ENCODE measurements at regions not wholly inside any gene's neighbourhood (a gene's known extent, or its start where the extent isn't known, plus 50 kb on each side); places are given as distances from the start of the nearest gene placed in this dataset.

DNA sequence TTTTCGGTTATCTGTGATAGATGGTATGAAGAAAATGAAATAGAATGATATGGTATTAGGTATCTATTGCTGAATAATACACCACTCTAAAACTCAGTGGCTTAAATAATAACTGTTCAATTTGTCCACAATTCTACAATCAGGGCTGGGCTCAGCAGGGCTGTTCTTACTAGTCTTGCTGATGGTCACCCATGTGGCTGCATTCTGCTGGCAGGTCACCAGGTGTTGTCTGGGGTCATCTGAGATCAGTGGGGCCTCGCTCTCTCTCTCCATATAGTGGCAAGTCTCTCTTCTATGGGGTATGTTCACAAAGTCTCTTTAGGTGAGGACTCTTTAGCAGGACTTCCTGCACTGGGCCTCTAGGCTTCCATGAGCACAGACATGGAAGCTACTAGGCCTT lies 130.4 kb upstream of the SORCS3 start:
- no peak for TF ChIP-seq EP300 (IDR thresholded peaks at IDR 0.05)
- no peak for TF ChIP-seq POLR2A (IDR thresholded peaks at IDR 0.05; ENCODE audit: low read depth)
- TF ChIP-seq, protein P1, sequence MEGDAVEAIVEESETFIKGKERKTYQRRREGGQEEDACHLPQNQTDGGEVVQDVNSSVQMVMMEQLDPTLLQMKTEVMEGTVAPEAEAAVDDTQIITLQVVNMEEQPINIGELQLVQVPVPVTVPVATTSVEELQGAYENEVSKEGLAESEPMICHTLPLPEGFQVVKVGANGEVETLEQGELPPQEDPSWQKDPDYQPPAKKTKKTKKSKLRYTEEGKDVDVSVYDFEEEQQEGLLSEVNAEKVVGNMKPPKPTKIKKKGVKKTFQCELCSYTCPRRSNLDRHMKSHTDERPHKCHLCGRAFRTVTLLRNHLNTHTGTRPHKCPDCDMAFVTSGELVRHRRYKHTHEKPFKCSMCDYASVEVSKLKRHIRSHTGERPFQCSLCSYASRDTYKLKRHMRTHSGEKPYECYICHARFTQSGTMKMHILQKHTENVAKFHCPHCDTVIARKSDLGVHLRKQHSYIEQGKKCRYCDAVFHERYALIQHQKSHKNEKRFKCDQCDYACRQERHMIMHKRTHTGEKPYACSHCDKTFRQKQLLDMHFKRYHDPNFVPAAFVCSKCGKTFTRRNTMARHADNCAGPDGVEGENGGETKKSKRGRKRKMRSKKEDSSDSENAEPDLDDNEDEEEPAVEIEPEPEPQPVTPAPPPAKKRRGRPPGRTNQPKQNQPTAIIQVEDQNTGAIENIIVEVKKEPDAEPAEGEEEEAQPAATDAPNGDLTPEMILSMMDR (IDR thresholded peaks at IDR 0.05) = no peak
- TF ChIP-seq POLR2AphosphoS5 (IDR thresholded peaks at IDR 0.05) = no peak
